ENCODE measurements at regions not wholly inside any gene's neighbourhood (a gene's known extent, or its start where the extent isn't known, plus 50 kb on each side); places are given as distances from the start of the nearest gene placed in this dataset.
"Not testable (repeated sequence)": the region's sequence is repeated elsewhere in the genome, so short reads cannot be mapped to it uniquely, and the experiment has no call there.

- H3K4me1 ChIP-seq; H3K4me3 ChIP-seq; DNase-seq; intact Hi-C loops (cut with DNase I; ENCODE audit: low total_unique reads); H3K27ac ChIP-seq; H3K36me3 ChIP-seq; H3K27me3 ChIP-seq: not testable (repeated sequence)
- peaks cover 0 to 14% (median 3%) of the 10 kb centered on the region in 4 donors for H3K9me3 ChIP-seq
These were observed 72.4 kb downstream of the HNRNPD start for GRCh38 chr4:82301390-82301789.

GRCh38 chr4:82293304-82293703, 80.5 kb downstream of the HNRNPD start:
- Histone ChIP-seq H3K27ac (no peak overlapping the region), H3K4me3 (no peak overlapping the region), H3K27me3 (no peaks in the 10 kb centered on the region), H3K9me3 (no peaks in the 10 kb centered on the region), H3K4me1 (no peaks in the 10 kb centered on the region), H3K36me3 (no peaks in the 10 kb centered on the region)
- DNase-seq: peak in 1 of 2 donors; percentile 25
- TF ChIP-seq POLR2AphosphoS5 (IDR thresholded peaks at IDR 0.05): no peak
- TF ChIP-seq POLR2A (IDR thresholded peaks at IDR 0.05): no peak
- no peak for TF ChIP-seq EP300 (IDR thresholded peaks at IDR 0.05)
- TF ChIP-seq CTCF (IDR thresholded peaks at IDR 0.05): no peak
- WGBS, 5 donors: 74 to 82% (median 80%) methylated on average over 2 of the region's 2 CpGs
- intact Hi-C loops (cut with DNase I; ENCODE audit: low total_unique reads): no loop called here

- Histone ChIP-seq H3K4me1 (peaks cover 6 to 27% (median 17%) of the 10 kb centered on the region in 4 donors), H3K27ac (no peak overlapping the region), H3K36me3 (no peaks in the 10 kb centered on the region), H3K4me3 (no peak overlapping the region), H3K9me3 (no peaks in the 10 kb centered on the region), H3K27me3 (no peaks in the 10 kb centered on the region)
- TF ChIP-seq CTCF (IDR thresholded peaks at IDR 0.05): no peak
- TF ChIP-seq POLR2A (IDR thresholded peaks at IDR 0.05): no peak
- TF ChIP-seq EP300 (IDR thresholded peaks at IDR 0.05): no peak
- no peak for TF ChIP-seq POLR2AphosphoS5 (IDR thresholded peaks at IDR 0.05)
- no peak for DNase-seq
- WGBS, 5 donors: 43 to 61% (median 58%) methylated on average over 5 of the region's 5 CpGs
- intact Hi-C loops (cut with DNase I; ENCODE audit: low total_unique reads): loop anchor here (10.0 kb wide), 1 partner anchor 57 kb away; no protein-coding TSS in a partner anchor
These were observed 86.1 kb downstream of the HNRNPD start for GRCh38 chr4:82287720-82288119.

GRCh38 chr4:82284858-82285805, 88.7 kb downstream of the HNRNPD start:
- Histone ChIP-seq H3K27ac (peak overlapping the region; percentile 66 to 80 (median 75)), H3K4me3 (peak overlapping the region; percentile 42 to 48 (median 44)), H3K27me3 (no peaks in the 10 kb centered on the region), H3K36me3 (no peaks in the 10 kb centered on the region), H3K4me1 (peaks cover 6 to 27% (median 17%) of the 10 kb centered on the region in 4 donors), H3K9me3 (no peaks in the 10 kb centered on the region)
- intact Hi-C loops (cut with DNase I; ENCODE audit: low total_unique reads): loop anchor here (10.0 kb wide), 1 partner anchor 60 kb away; no protein-coding TSS in a partner anchor
- peak; percentile 99 for DNase-seq
- peak in 5 of 7 experiments; percentile 48 to 99 (median 93) for TF ChIP-seq CTCF (IDR thresholded peaks at IDR 0.05)
- no peak for TF ChIP-seq POLR2A (IDR thresholded peaks at IDR 0.05)
- TF ChIP-seq EP300 (IDR thresholded peaks at IDR 0.05): no peak
- TF ChIP-seq POLR2AphosphoS5 (IDR thresholded peaks at IDR 0.05): peak; percentile 23 to 80 (median 65)
- WGBS, 5 donors: 2 to 12% (median 3%) methylated on average over 14 to 61 of the region's 61 CpGs
